Activated naive CD8-positive, alpha-beta T cell treated with anti-CD3 and anti-CD28 coated beads, Interleukin-2, amount 10 ng/mL, durations not matched to agents 7 days and 5 days (primary cell): ENCODE measurements at regions not wholly inside any gene's neighbourhood (a gene's known extent, or its start where the extent isn't known, plus 50 kb on each side); places are given as distances from the start of the nearest gene placed in this dataset.

Experiments used
- ATAC-seq: fragments of 150-1000 bp; cut with Tn5 transposase; one replicate; pipeline ENCODE4 v1.10.0; 2021; ENCODE audit warnings: low read depth, moderate library complexity
- POLR2A ChIA-PET: fragments of 350-600 bp; sonication (Branson Sonifier 250); formaldehyde crosslinking; loops from one replicate; lab custom pipeline; 2021; ENCODE audit warnings: antibody characterized with exemption; lab: Charles Lee
- DNase-seq: peaks from one replicate; pipeline ENCODE4 v3.0.0; 2021
- H3K27ac Mint-ChIP-seq: one replicate; pipeline ENCODE4 v1.8.0; 2022; ENCODE audit warnings: mild to moderate bottlenecking, mixed read lengths
- H3K27me3 Mint-ChIP-seq: one replicate; pipeline ENCODE4 v1.8.0; 2022; ENCODE audit warnings: mild to moderate bottlenecking, moderate library complexity, mixed read lengths
- H3K36me3 Mint-ChIP-seq: one replicate; pipeline ENCODE4 v1.8.0; 2021; ENCODE audit warnings: mild to moderate bottlenecking, mixed read lengths
- H3K4me1 Mint-ChIP-seq: one replicate; pipeline ENCODE4 v1.8.0; 2021; ENCODE audit warnings: mixed read lengths
- H3K4me3 Mint-ChIP-seq: one replicate; pipeline ENCODE4 v1.8.0; 2022; ENCODE audit warnings: mild to moderate bottlenecking, moderate library complexity, mixed read lengths
- H3K9me3 Mint-ChIP-seq: one replicate; pipeline ENCODE4 v1.8.0; 2021; ENCODE audit warnings: mixed read lengths

GRCh38 chr4:158995965-158996364 is 106.9 kb upstream of the RAPGEF2 start:
- H3K36me3 Mint-ChIP-seq: no peaks in the 10 kb centered on the region
- no peak overlapping the region for H3K4me3 Mint-ChIP-seq
- no peaks in the 10 kb centered on the region for H3K9me3 Mint-ChIP-seq
- H3K4me1 Mint-ChIP-seq: no peaks in the 10 kb centered on the region
- ATAC-seq: no peak
- DNase-seq: no peak
- H3K27me3 Mint-ChIP-seq: peaks cover 19% of the 10 kb centered on the region
- H3K27ac Mint-ChIP-seq: no peak overlapping the region
- POLR2A ChIA-PET: no interaction called here

GRCh38 chr4:158996669-158997074 is 106.2 kb upstream of the RAPGEF2 start:
- ATAC-seq (no peak), DNase-seq (no peak)
- Mint-ChIP-seq H3K4me3 (no peak overlapping the region), H3K36me3 (no peaks in the 10 kb centered on the region), H3K27ac (no peak overlapping the region), H3K27me3 (peaks cover 22% of the 10 kb centered on the region), H3K4me1 (no peaks in the 10 kb centered on the region), H3K9me3 (no peaks in the 10 kb centered on the region)
- POLR2A ChIA-PET: no interaction called here

- no peak for ATAC-seq
- POLR2A ChIA-PET: no interaction called here
- Mint-ChIP-seq H3K4me3 (no peak overlapping the region), H3K9me3 (no peaks in the 10 kb centered on the region), H3K36me3 (no peaks in the 10 kb centered on the region), H3K27ac (no peak overlapping the region), H3K4me1 (peaks cover 1% of the 10 kb centered on the region), H3K27me3 (peaks cover 22% of the 10 kb centered on the region)
- no peak for DNase-seq
These were observed 105.1 kb upstream of the RAPGEF2 start for GRCh38 chr4:158997660-158998349.

GRCh38 chr4:158998624-158999023 is 104.3 kb upstream of the RAPGEF2 start:
- Mint-ChIP-seq H3K4me1 (peaks cover 8% of the 10 kb centered on the region), H3K36me3 (no peaks in the 10 kb centered on the region), H3K27ac (no peak overlapping the region), H3K27me3 (peaks cover 20% of the 10 kb centered on the region), H3K9me3 (peaks cover 1% of the 10 kb centered on the region), H3K4me3 (no peak overlapping the region)
- ATAC-seq: no peak
- no peak for DNase-seq
- POLR2A ChIA-PET: no interaction called here

- peaks cover 9% of the 10 kb centered on the region for H3K4me1 Mint-ChIP-seq
- H3K4me3 Mint-ChIP-seq: no peak overlapping the region
- POLR2A ChIA-PET: no interaction called here
- DNase-seq (no peak), ATAC-seq (no peak)
- H3K27ac Mint-ChIP-seq: no peak overlapping the region
- peaks cover 15% of the 10 kb centered on the region for H3K27me3 Mint-ChIP-seq
- H3K9me3 Mint-ChIP-seq: peaks cover 1% of the 10 kb centered on the region
- H3K36me3 Mint-ChIP-seq: no peaks in the 10 kb centered on the region
These were observed 103.7 kb upstream of the RAPGEF2 start for GRCh38 chr4:158999166-158999682.

- DNase-seq (no peak), ATAC-seq (no peak)
- peaks cover 14% of the 10 kb centered on the region for H3K27me3 Mint-ChIP-seq
- peaks cover 1% of the 10 kb centered on the region for H3K9me3 Mint-ChIP-seq
- no peak overlapping the region for H3K27ac Mint-ChIP-seq
- peaks cover 9% of the 10 kb centered on the region for H3K4me1 Mint-ChIP-seq
- POLR2A ChIA-PET: no interaction called here
- H3K36me3 Mint-ChIP-seq: no peaks in the 10 kb centered on the region
- no peak overlapping the region for H3K4me3 Mint-ChIP-seq
These were observed 103.0 kb upstream of the RAPGEF2 start for GRCh38 chr4:158999849-159000248.

- POLR2A ChIA-PET: no interaction called here
- Mint-ChIP-seq H3K9me3 (peaks cover 1% of the 10 kb centered on the region), H3K27me3 (peaks cover 11% of the 10 kb centered on the region), H3K4me3 (no peak overlapping the region), H3K4me1 (peaks cover 12% of the 10 kb centered on the region), H3K36me3 (peaks cover 2% of the 10 kb centered on the region), H3K27ac (no peak overlapping the region)
- ATAC-seq: no peak
- DNase-seq: no peak
These were observed 99.9 kb upstream of the RAPGEF2 start for GRCh38 chr4:159002950-159003349.

GRCh38 chr4:159003420-159004253 is 99.2 kb upstream of the RAPGEF2 start:
- POLR2A ChIA-PET: no interaction called here
- Mint-ChIP-seq H3K27me3 (peaks cover 11% of the 10 kb centered on the region), H3K36me3 (peaks cover 2% of the 10 kb centered on the region), H3K4me1 (peaks cover 12% of the 10 kb centered on the region), H3K27ac (no peak overlapping the region), H3K4me3 (no peak overlapping the region), H3K9me3 (peaks cover 1% of the 10 kb centered on the region)
- DNase-seq (no peak), ATAC-seq (no peak)

GRCh38 chr4:159006202-159006601 is 96.7 kb upstream of the RAPGEF2 start:
- H3K9me3 Mint-ChIP-seq: peaks cover 1% of the 10 kb centered on the region
- H3K4me1 Mint-ChIP-seq: peaks cover 12% of the 10 kb centered on the region
- POLR2A ChIA-PET: no interaction called here
- DNase-seq: no peak
- no peak overlapping the region for H3K27ac Mint-ChIP-seq
- H3K4me3 Mint-ChIP-seq: no peak overlapping the region
- peaks cover under 1% of the 10 kb centered on the region for H3K27me3 Mint-ChIP-seq
- no peak for ATAC-seq
- H3K36me3 Mint-ChIP-seq: peaks cover 2% of the 10 kb centered on the region

- DNase-seq (no peak), ATAC-seq (no peak)
- H3K27me3 Mint-ChIP-seq: no peaks in the 10 kb centered on the region
- POLR2A ChIA-PET: no interaction called here
- peaks cover 4% of the 10 kb centered on the region for H3K4me1 Mint-ChIP-seq
- no peaks in the 10 kb centered on the region for H3K9me3 Mint-ChIP-seq
- H3K4me3 Mint-ChIP-seq: no peak overlapping the region
- no peak overlapping the region for H3K27ac Mint-ChIP-seq
- peaks cover 2% of the 10 kb centered on the region for H3K36me3 Mint-ChIP-seq
These were observed 94.2 kb upstream of the RAPGEF2 start for GRCh38 chr4:159008671-159009070.

- Mint-ChIP-seq H3K27ac (no peak overlapping the region), H3K9me3 (no peaks in the 10 kb centered on the region), H3K27me3 (no peaks in the 10 kb centered on the region), H3K36me3 (peaks cover 2% of the 10 kb centered on the region), H3K4me3 (no peak overlapping the region), H3K4me1 (peaks cover 4% of the 10 kb centered on the region)
- POLR2A ChIA-PET: no interaction called here
- ATAC-seq: no peak
- DNase-seq: no peak
These were observed 93.4 kb upstream of the RAPGEF2 start for GRCh38 chr4:159009521-159009920.

GRCh38 chr4:159010100-159010499 is 92.8 kb upstream of the RAPGEF2 start:
- Mint-ChIP-seq H3K36me3 (peaks cover 2% of the 10 kb centered on the region), H3K27ac (no peak overlapping the region), H3K27me3 (no peaks in the 10 kb centered on the region), H3K4me3 (no peak overlapping the region), H3K9me3 (no peaks in the 10 kb centered on the region), H3K4me1 (peaks cover 4% of the 10 kb centered on the region)
- POLR2A ChIA-PET: no interaction called here
- ATAC-seq (no peak), DNase-seq (no peak)

- Mint-ChIP-seq H3K4me3 (no peak overlapping the region), H3K9me3 (no peaks in the 10 kb centered on the region), H3K4me1 (peaks cover 4% of the 10 kb centered on the region), H3K27ac (no peak overlapping the region), H3K36me3 (peaks cover 2% of the 10 kb centered on the region), H3K27me3 (no peaks in the 10 kb centered on the region)
- ATAC-seq (no peak), DNase-seq (no peak)
- POLR2A ChIA-PET: no interaction called here
These were observed 92.2 kb upstream of the RAPGEF2 start for GRCh38 chr4:159010563-159011260.
